HEK293 (cell line): ENCODE measurements at regions not wholly inside any gene's neighbourhood (a gene's known extent, or its start where the extent isn't known, plus 50 kb on each side); places are given as distances from the start of the nearest gene placed in this dataset.

Experiments used
- CTCF ChIA-PET: fragments of 350-600 bp; formaldehyde crosslinking; extraction: SDS; loops from one replicate; lab custom pipeline; 2021; ENCODE audit warnings: antibody characterized with exemption; lab: Yijun Ruan, JAX
- POLR2A ChIA-PET: fragments of 300-600 bp; formaldehyde crosslinking; extraction: SDS; loops from one replicate; lab custom pipeline; 2020; ENCODE audit warnings: antibody characterized with exemption, inconsistent platforms; lab: Yijun Ruan, JAX
- H3K27ac ChIP-seq: fragments of 200-500 bp; sonication (Bioruptor generic); 2 replicates; pipeline ENCODE4 v1.5.1; 2014; ENCODE audit warnings: low read depth, low read length, control low read depth, inconsistent platforms; ENCODE audit errors: extremely low read depth
- H3K36me3 ChIP-seq, 2 experiments: fragments of 200-500 bp in 1 of 2; sonication (Bioruptor generic) in 1 of 2; 1 replicate in 1 of 2; 2 replicates in 1 of 2; pipeline ENCODE4 v1.5.1; 2014 to 2017; ENCODE audit warnings: inconsistent platforms in 2 of 2, low read length in 2 of 2; ENCODE audit not compliant: control insufficient read depth in 2 of 2, insufficient read depth in 1 of 2
- H3K4me1 ChIP-seq: fragments of 200-500 bp; sonication (Bioruptor generic); 2 replicates; pipeline ENCODE4 v1.5.1; 2014; ENCODE audit warnings: mild to moderate bottlenecking, low read length, inconsistent platforms; ENCODE audit not compliant: control insufficient read depth, insufficient read depth
- H3K4me3 ChIP-seq: 2 replicates; pipeline ENCODE4 v1.5.1; 2011; ENCODE audit warnings: low read depth, mild to moderate bottlenecking, control low read depth, low read length, moderate library complexity
- H3K9me3 ChIP-seq: fragments of 200-500 bp; sonication (Bioruptor generic); 2 replicates; pipeline ENCODE4 v1.5.1; 2014; ENCODE audit warnings: low read depth, low read length, inconsistent platforms; ENCODE audit not compliant: control insufficient read depth, insufficient read depth
- BCL11A ChIP-seq: fragments of 450-650 bp; formaldehyde crosslinking; IDR thresholded peaks from 2 replicates; pipeline ENCODE4 v1.5.1; 2016; ENCODE audit warnings: low read depth, missing biosample characterization, missing genetic modification characterization
- BCL11B ChIP-seq: fragments of 450-650 bp; formaldehyde crosslinking; IDR thresholded peaks from 2 replicates; pipeline ENCODE4 v1.5.1; 2016; ENCODE audit warnings: low read depth, missing biosample characterization, missing genetic modification characterization
- IKZF3 ChIP-seq: fragments of 450-650 bp; IDR thresholded peaks from 2 replicates; pipeline ENCODE4 v1.5.0; 2018; ENCODE audit warnings: missing biosample characterization, mild to moderate bottlenecking, missing genetic modification characterization, moderate library complexity
- INSM2 ChIP-seq: fragments of 450-650 bp; formaldehyde crosslinking; IDR thresholded peaks from 2 replicates; pipeline ENCODE4 v1.5.1; 2016; ENCODE audit warnings: missing biosample characterization, missing genetic modification characterization
- PRDM1 ChIP-seq: fragments of 450-650 bp; formaldehyde crosslinking; IDR thresholded peaks from 2 replicates; pipeline ENCODE4; 2016; ENCODE audit warnings: missing biosample characterization, missing genetic modification characterization
- ZBTB17 ChIP-seq: fragments of 450-650 bp; formaldehyde crosslinking; IDR thresholded peaks from 2 replicates; pipeline ENCODE4 v1.5.1; 2016; ENCODE audit warnings: missing biosample characterization, missing genetic modification characterization
- ZBTB20 ChIP-seq: fragments of 450-650 bp; formaldehyde crosslinking; IDR thresholded peaks from 2 replicates; pipeline ENCODE4 v1.5.1; 2016; ENCODE audit warnings: missing biosample characterization, missing genetic modification characterization
- ZBTB21 ChIP-seq: fragments of 450-650 bp; formaldehyde crosslinking; IDR thresholded peaks from 2 replicates; pipeline ENCODE4 v1.5.1; 2017; ENCODE audit warnings: missing biosample characterization, missing genetic modification characterization
- ZBTB44 ChIP-seq: fragments of 450-650 bp; IDR thresholded peaks from 2 replicates; pipeline ENCODE4 v1.5.1; 2018; ENCODE audit warnings: missing biosample characterization, mild to moderate bottlenecking, missing genetic modification characterization
- ZBTB6 ChIP-seq: fragments of 450-650 bp; formaldehyde crosslinking; IDR thresholded peaks from 2 replicates; pipeline ENCODE4 v1.5.1; 2017; ENCODE audit warnings: missing biosample characterization, missing genetic modification characterization
- ZFHX2 ChIP-seq: fragments of 450-650 bp; formaldehyde crosslinking; conservative IDR thresholded peaks from 2 replicates; pipeline ENCODE4 v1.5.1; 2016; ENCODE audit warnings: missing biosample characterization, missing genetic modification characterization
- ZFP69B ChIP-seq: fragments of 450-650 bp; formaldehyde crosslinking; IDR thresholded peaks from 2 replicates; pipeline ENCODE4 v1.5.1; 2016; ENCODE audit warnings: missing biosample characterization, missing genetic modification characterization
- ZNF114 ChIP-seq: fragments of 450-650 bp; formaldehyde crosslinking; IDR thresholded peaks from 2 replicates; pipeline ENCODE4 v1.5.0; 2017; ENCODE audit warnings: missing biosample characterization, missing genetic modification characterization
- ZNF157 ChIP-seq: fragments of 450-650 bp; formaldehyde crosslinking; IDR thresholded peaks from 2 replicates; pipeline ENCODE4 v1.5.1; 2016; ENCODE audit warnings: missing biosample characterization, missing genetic modification characterization
- ZNF311 ChIP-seq: fragments of 450-650 bp; formaldehyde crosslinking; IDR thresholded peaks from 2 replicates; pipeline ENCODE4 v1.5.1; 2017; ENCODE audit warnings: missing biosample characterization, missing genetic modification characterization, borderline replicate concordance
- ZNF37A ChIP-seq: fragments of 450-650 bp; IDR thresholded peaks from 2 replicates; pipeline ENCODE4 v1.5.1; 2018; ENCODE audit warnings: missing biosample characterization, missing genetic modification characterization
- ZNF558 ChIP-seq: fragments of 450-650 bp; formaldehyde crosslinking; IDR thresholded peaks from 2 replicates; pipeline ENCODE4 v1.5.1; 2016; ENCODE audit warnings: missing biosample characterization, missing genetic modification characterization
- ZNF580 ChIP-seq: fragments of 450-650 bp; formaldehyde crosslinking; IDR thresholded peaks from 2 replicates; pipeline ENCODE4 v1.5.1; 2016; ENCODE audit warnings: missing biosample characterization, missing genetic modification characterization
- ZNF639 ChIP-seq: fragments of 450-650 bp; formaldehyde crosslinking; IDR thresholded peaks from 2 replicates; pipeline ENCODE4 v1.5.1; 2016; ENCODE audit warnings: missing biosample characterization, missing genetic modification characterization
- ZNF658 ChIP-seq: fragments of 450-650 bp; formaldehyde crosslinking; IDR thresholded peaks from 2 replicates; pipeline ENCODE4; 2016; ENCODE audit warnings: missing biosample characterization, missing genetic modification characterization
- ZNF660 ChIP-seq: fragments of 450-650 bp; IDR thresholded peaks from 2 replicates; pipeline ENCODE4 v1.5.1; 2018; ENCODE audit warnings: missing biosample characterization, mild to moderate bottlenecking, missing genetic modification characterization
- ZNF677 ChIP-seq: fragments of 450-650 bp; IDR thresholded peaks from 2 replicates; pipeline ENCODE4 v1.5.0; 2018; ENCODE audit warnings: missing biosample characterization, mild to moderate bottlenecking, missing genetic modification characterization, moderate library complexity
- ZNF707 ChIP-seq: fragments of 450-650 bp; formaldehyde crosslinking; IDR thresholded peaks from 2 replicates; pipeline ENCODE4 v1.5.1; 2016; ENCODE audit warnings: missing biosample characterization, missing genetic modification characterization
- ZSCAN30 ChIP-seq: fragments of 450-650 bp; IDR thresholded peaks from 2 replicates; pipeline ENCODE4 v1.5.1; 2018; ENCODE audit warnings: missing biosample characterization, mild to moderate bottlenecking, missing genetic modification characterization, moderate library complexity
- ZSCAN5A ChIP-seq: fragments of 450-650 bp; formaldehyde crosslinking; IDR thresholded peaks from 2 replicates; pipeline ENCODE4 v1.5.1; 2016; ENCODE audit warnings: missing biosample characterization, missing genetic modification characterization

GRCh38 chr5:2522372-2522771 lies 229.1 kb downstream of the IRX2 start (continued):
- TF ChIP-seq ZNF639 (tag by site-specific recombination) (no peak), INSM2 (tag by site-specific recombination) (no peak), ZNF114 (no peak), ZBTB20 (tag by site-specific recombination) (no peak), ZNF311 (tag by site-specific recombination) (no peak), ZFHX2 (no peak), ZNF660 (tag by site-specific recombination) (no peak), ZSCAN30 (tag by site-specific recombination) (no peak), ZNF558 (tag by site-specific recombination) (no peak), BCL11A (tag by site-specific recombination) (no peak)
- TF ChIP-seq, all 188 proteins: peak for 0

- CTCF ChIA-PET: no interaction called here
- Histone ChIP-seq H3K36me3 (no peaks in the 10 kb centered on the region), H3K27ac (no peak overlapping the region), H3K9me3 (no peaks in the 10 kb centered on the region), H3K4me1 (no peaks in the 10 kb centered on the region), H3K4me3 (no peak overlapping the region)
- TF ChIP-seq ZNF580 (tag by site-specific recombination) (no peak), ZFP69B (no peak), IKZF3 (tag by site-specific recombination) (no peak), ZNF639 (tag by site-specific recombination) (no peak), BCL11B (tag by site-specific recombination) (no peak), ZNF677 (tag by site-specific recombination) (no peak), ZNF658 (tag by site-specific recombination) (no peak), PRDM1 (no peak), ZNF37A (tag by site-specific recombination) (no peak), ZBTB44 (tag by site-specific recombination) (no peak), ZNF157 (tag by site-specific recombination) (no peak), ZSCAN5A (tag by site-specific recombination) (no peak), ZBTB17 (tag by site-specific recombination) (no peak), ZFHX2 (no peak), ZNF707 (tag by site-specific recombination) (no peak), ZBTB6 (tag by site-specific recombination) (no peak), ZBTB21 (tag by site-specific recombination) (no peak)
- POLR2A ChIA-PET: no interaction called here
Observed at GRCh38 chr5:2519153-2519552, 232.3 kb downstream of the IRX2 start.
